CD8-positive, alpha-beta memory T cell (primary cell): ENCODE measurements at regions not wholly inside any gene's neighbourhood (a gene's known extent, or its start where the extent isn't known, plus 50 kb on each side); places are given as distances from the start of the nearest gene placed in this dataset.

Experiments used
- CTCF ChIA-PET: fragments of 350-600 bp; sonication (Branson Sonifier 250); formaldehyde crosslinking; loops from one replicate; lab custom pipeline; 2021; ENCODE audit warnings: antibody characterized with exemption; lab: Charles Lee
- POLR2A ChIA-PET: fragments of 350-600 bp; sonication (Branson Sonifier 250); formaldehyde crosslinking; loops from one replicate; lab custom pipeline; 2021; ENCODE audit warnings: antibody characterized with exemption; lab: Charles Lee
- DNase-seq, 5 donors: peaks; one replicate each; pipeline versions ENCODE4 v3.0.0 to v3.0.0-alpha.2; 2020 to 2022; ENCODE audit warnings: mixed read lengths in 1 of 5
- H3K27ac ChIP-seq: one replicate; pipeline ENCODE4 v1.7.0; 2013; ENCODE audit warnings: low read depth, mild to moderate bottlenecking, low read length, moderate library complexity
- H3K27me3 ChIP-seq: 2 replicates; pipeline ENCODE4 v1.7.0; 2013; ENCODE audit warnings: low read length, mild to moderate bottlenecking; ENCODE audit not compliant: insufficient read depth, poor library complexity, severe bottlenecking
- H3K36me3 ChIP-seq: 2 replicates; pipeline ENCODE4 v1.7.0; 2013; ENCODE audit warnings: mild to moderate bottlenecking, low read length, moderate library complexity; ENCODE audit not compliant: insufficient read depth
- H3K4me1 ChIP-seq: 2 replicates; pipeline ENCODE4 v1.7.0; 2013; ENCODE audit warnings: mild to moderate bottlenecking, low read length, moderate library complexity; ENCODE audit not compliant: insufficient read depth
- H3K4me3 ChIP-seq: 2 replicates; pipeline ENCODE4 v1.7.0; 2013; ENCODE audit warnings: mild to moderate bottlenecking, low read length
- H3K9me3 ChIP-seq: 2 replicates; pipeline ENCODE4 v1.7.0; 2013; ENCODE audit warnings: mild to moderate bottlenecking, low read length
- H3K27ac Mint-ChIP-seq, 8 donors: one replicate each; pipeline ENCODE4 v1.8.0; 2020 to 2021; ENCODE audit warnings: mixed read lengths in 8 of 8, mild to moderate bottlenecking in 6 of 8, inconsistent platforms in 3 of 8, moderate library complexity in 3 of 8
- H3K27me3 Mint-ChIP-seq, 2 donors: one replicate each; pipeline ENCODE4 v1.8.0; 2020 to 2021; ENCODE audit warnings: mixed read lengths in 2 of 2, mild to moderate bottlenecking in 1 of 2, moderate library complexity in 1 of 2
- H3K36me3 Mint-ChIP-seq, 3 donors: one replicate each; pipeline ENCODE4 v1.8.0; 2020 to 2021; ENCODE audit warnings: mixed read lengths in 3 of 3, inconsistent platforms in 1 of 3, mild to moderate bottlenecking in 1 of 3
- H3K4me1 Mint-ChIP-seq, 3 donors: one replicate each; pipeline ENCODE4 v1.8.0; 2020 to 2021; ENCODE audit warnings: mixed read lengths in 3 of 3, inconsistent platforms in 1 of 3, mild to moderate bottlenecking in 1 of 3
- H3K4me3 Mint-ChIP-seq, 7 donors: one replicate each; pipeline ENCODE4 v1.8.0; 2020 to 2021; ENCODE audit warnings: mixed read lengths in 7 of 7, mild to moderate bottlenecking in 6 of 7, moderate library complexity in 4 of 7, inconsistent platforms in 2 of 7
- H3K9me3 Mint-ChIP-seq, 5 donors: one replicate each; pipeline ENCODE4 v1.8.0; 2020 to 2022; ENCODE audit warnings: mixed read lengths in 5 of 5, mild to moderate bottlenecking in 3 of 5, moderate library complexity in 2 of 5, inconsistent platforms in 1 of 5

DNA sequence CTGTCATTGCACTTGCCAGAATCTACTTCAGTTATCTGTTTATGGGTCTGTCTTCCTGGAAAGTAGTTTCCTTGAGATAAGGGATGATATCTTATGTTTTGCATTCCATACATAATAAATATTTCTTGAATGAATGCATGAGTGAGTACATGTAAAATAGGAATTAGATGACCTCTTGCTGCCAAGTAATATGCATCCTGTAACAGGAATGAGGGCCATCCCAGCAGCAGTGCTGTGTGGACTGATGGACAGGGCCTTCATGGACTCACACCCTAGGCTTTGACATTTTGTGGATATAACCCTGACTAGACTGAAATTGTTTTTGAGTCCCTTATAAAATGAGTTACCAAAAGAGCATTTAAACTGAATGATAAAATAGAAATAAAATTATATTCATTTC is 77.2 kb upstream of the NEIL3 start:
- no peaks in the 10 kb centered on the region for H3K27me3 ChIP-seq
- Mint-ChIP-seq H3K4me1 (peaks cover 14% of the 10 kb centered on the region in 3 donors), H3K27me3 (no peaks in the 10 kb centered on the region), H3K9me3 (peaks cover 0 to 2% (median 0%) of the 10 kb centered on the region in 5 donors), H3K27ac (no peak overlapping the region), H3K4me3 (no peak overlapping the region), H3K36me3 (no peaks in the 10 kb centered on the region)
- POLR2A ChIA-PET, result no interaction called here
- peaks cover 5% of the 10 kb centered on the region for H3K4me1 ChIP-seq
- H3K36me3 ChIP-seq, result no peaks in the 10 kb centered on the region
- no peak overlapping the region for H3K27ac ChIP-seq
- CTCF ChIA-PET, result no interaction called here
- H3K9me3 ChIP-seq, result no peaks in the 10 kb centered on the region
- DNase-seq, result no peak
- no peak overlapping the region for H3K4me3 ChIP-seq

DNA sequence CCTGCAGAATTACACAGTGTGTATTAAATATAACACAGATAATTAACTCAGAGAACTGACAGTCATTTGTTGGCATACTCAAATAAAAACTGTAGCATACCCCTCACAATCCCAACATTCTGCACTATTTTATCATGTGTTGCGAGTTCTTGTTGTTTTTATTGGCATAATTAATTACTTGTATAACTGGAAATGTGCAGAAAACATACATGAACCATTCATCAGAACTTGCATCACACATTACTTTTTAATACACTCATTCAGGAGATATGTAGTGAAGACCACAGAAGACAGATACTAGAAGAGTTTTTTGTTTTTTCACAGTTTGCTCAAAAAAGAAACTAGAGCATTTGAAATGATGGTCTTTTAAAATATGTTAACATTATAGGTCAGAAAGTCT is 74.6 kb upstream of the NEIL3 start:
- Histone ChIP-seq H3K9me3 (no peaks in the 10 kb centered on the region), H3K27ac (no peak overlapping the region), H3K4me3 (no peak overlapping the region), H3K27me3 (no peaks in the 10 kb centered on the region), H3K4me1 (no peaks in the 10 kb centered on the region), H3K36me3 (no peaks in the 10 kb centered on the region)
- ChIA-PET CTCF (no interaction called here), POLR2A (no interaction called here)
- H3K9me3 Mint-ChIP-seq, result peaks cover 0 to 2% (median 0%) of the 10 kb centered on the region in 5 donors
- no peak for DNase-seq
- H3K4me1 Mint-ChIP-seq, result peaks cover 0 to 2% (median 0%) of the 10 kb centered on the region in 3 donors
- no peak overlapping the region for H3K4me3 Mint-ChIP-seq
- no peaks in the 10 kb centered on the region for H3K36me3 Mint-ChIP-seq
- H3K27ac Mint-ChIP-seq, result no peak overlapping the region
- no peaks in the 10 kb centered on the region for H3K27me3 Mint-ChIP-seq

DNA sequence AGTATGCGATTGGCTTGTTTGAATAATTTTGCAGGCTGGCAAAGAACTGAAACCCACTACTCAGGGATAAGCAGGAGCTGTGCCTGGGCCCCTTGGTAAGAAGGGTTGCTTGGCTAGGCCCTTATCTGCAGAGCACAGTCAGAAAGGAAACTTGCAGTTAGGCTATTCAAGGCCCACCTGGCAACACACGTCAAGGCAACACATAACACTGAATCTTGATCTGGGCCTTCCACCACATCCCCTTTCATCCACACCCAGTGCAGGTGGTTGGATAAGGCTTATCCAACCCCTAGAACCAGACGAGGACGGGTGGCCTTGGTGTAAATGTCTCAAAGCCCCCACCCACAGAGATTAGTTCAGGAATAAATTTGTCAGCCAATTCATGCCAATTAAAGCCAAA is 72.8 kb upstream of the NEIL3 start:
- Histone ChIP-seq H3K4me1 (no peaks in the 10 kb centered on the region), H3K9me3 (no peaks in the 10 kb centered on the region), H3K4me3 (no peak overlapping the region), H3K27me3 (no peaks in the 10 kb centered on the region), H3K36me3 (no peaks in the 10 kb centered on the region), H3K27ac (no peak overlapping the region)
- ChIA-PET POLR2A (no interaction called here), CTCF (no interaction called here)
- Mint-ChIP-seq H3K36me3 (no peaks in the 10 kb centered on the region), H3K4me3 (no peak overlapping the region), H3K9me3 (no peaks in the 10 kb centered on the region), H3K27ac (no peak overlapping the region), H3K27me3 (peaks cover 0 to 4% of the 10 kb centered on the region in 2 donors), H3K4me1 (no peaks in the 10 kb centered on the region)
- no peak for DNase-seq

DNA sequence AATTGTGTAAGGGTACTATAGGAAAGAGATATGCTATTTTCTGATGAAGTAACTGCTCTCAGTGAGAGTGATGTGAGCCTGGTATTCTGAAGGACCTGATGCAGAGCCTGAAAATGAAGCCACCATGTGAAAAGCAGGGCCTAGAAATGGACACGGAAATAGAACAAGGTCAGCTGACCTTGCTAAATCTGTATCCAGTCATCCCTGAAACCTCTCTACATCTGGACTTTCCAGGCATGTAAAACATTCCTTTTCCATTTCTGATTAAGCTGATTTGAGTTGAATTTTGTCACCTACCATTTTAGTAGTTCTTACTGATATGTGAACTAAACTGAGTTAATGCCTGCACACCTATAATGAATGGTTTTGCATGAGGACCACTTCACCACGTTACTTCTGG is 72.4 kb upstream of the NEIL3 start:
- Mint-ChIP-seq H3K4me1 (no peaks in the 10 kb centered on the region), H3K9me3 (no peaks in the 10 kb centered on the region), H3K27ac (no peak overlapping the region), H3K27me3 (peaks cover 0 to 4% of the 10 kb centered on the region in 2 donors), H3K4me3 (no peak overlapping the region), H3K36me3 (no peaks in the 10 kb centered on the region)
- H3K4me1 ChIP-seq, result no peaks in the 10 kb centered on the region
- no peaks in the 10 kb centered on the region for H3K27me3 ChIP-seq
- POLR2A ChIA-PET, result no interaction called here
- H3K4me3 ChIP-seq, result no peak overlapping the region
- no peaks in the 10 kb centered on the region for H3K36me3 ChIP-seq
- DNase-seq, result no peak
- H3K27ac ChIP-seq, result no peak overlapping the region
- CTCF ChIA-PET, result no interaction called here
- H3K9me3 ChIP-seq, result no peaks in the 10 kb centered on the region

- H3K36me3 ChIP-seq, result no peaks in the 10 kb centered on the region
- no peaks in the 10 kb centered on the region for H3K9me3 ChIP-seq
- H3K4me1 Mint-ChIP-seq, result no peaks in the 10 kb centered on the region
- no peak overlapping the region for H3K4me3 ChIP-seq
- DNase-seq, result no peak
- H3K27ac Mint-ChIP-seq, result no peak overlapping the region
- H3K27ac ChIP-seq, result no peak overlapping the region
- POLR2A ChIA-PET, result no interaction called here
- no peaks in the 10 kb centered on the region for H3K9me3 Mint-ChIP-seq
- peaks cover 0 to 6% of the 10 kb centered on the region in 2 donors for H3K27me3 Mint-ChIP-seq
- no peak overlapping the region for H3K4me3 Mint-ChIP-seq
- H3K36me3 Mint-ChIP-seq, result no peaks in the 10 kb centered on the region
- H3K27me3 ChIP-seq, result no peaks in the 10 kb centered on the region
- H3K4me1 ChIP-seq, result no peaks in the 10 kb centered on the region
- CTCF ChIA-PET, result interaction anchor here (2.1 kb wide), 1 partner anchor 11 kb away, joined by 6 read pairs; no protein-coding TSS in a partner anchor
Measured at GRCh38 chr4:177239477-177239876, 70.2 kb upstream of the NEIL3 start.

DNA sequence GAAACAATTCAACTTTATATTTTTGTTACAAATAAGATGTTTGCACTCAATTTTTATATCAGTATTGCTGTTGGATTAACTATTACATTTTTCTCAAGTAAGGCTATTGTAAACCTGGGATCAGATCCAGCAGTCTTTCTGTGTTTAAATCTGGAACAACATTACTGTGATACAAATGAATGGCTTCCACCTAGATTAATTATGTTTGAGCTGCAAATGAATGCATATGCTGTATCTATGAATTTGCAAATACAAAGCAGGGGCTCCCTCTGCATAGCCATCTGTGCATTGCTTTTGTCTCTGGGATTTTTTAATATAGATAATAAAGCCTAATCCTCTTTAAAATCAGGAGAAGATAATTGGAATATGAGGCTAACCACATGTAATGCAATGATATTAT is 69.8 kb upstream of the NEIL3 start:
- POLR2A ChIA-PET, result no interaction called here

DNA sequence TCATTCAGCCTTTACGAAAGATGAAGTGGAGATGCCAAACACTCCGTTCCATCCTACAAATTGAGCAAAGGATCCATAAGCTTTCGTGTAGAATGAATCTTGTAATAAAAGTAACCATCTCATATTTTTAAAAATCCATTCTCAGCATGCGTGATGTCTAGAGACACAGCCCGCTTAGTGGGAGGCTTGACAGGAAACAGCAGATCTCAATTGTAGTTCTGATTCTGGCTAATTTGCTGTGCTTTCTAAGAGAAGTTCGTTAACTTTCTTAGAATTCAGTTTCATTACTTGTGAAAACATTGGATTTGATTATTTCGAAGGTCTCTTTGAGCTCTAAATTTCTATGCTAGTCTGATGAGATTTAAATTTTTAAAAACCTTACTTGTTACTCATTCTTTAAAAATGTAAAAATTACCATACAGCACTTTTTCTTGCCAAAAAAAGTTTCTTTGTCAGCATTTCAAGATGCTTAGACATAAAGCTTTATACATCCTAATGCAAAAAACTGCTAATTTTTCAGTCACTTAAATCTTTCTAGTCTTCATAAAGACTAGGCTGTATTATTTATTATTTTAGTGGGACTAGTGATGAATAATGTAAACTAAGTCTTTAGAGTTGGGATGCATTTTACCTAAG is 66.9 kb upstream of the NEIL3 start:
- Histone ChIP-seq H3K36me3 (no peaks in the 10 kb centered on the region), H3K9me3 (no peaks in the 10 kb centered on the region), H3K4me3 (no peak overlapping the region), H3K4me1 (no peaks in the 10 kb centered on the region), H3K27ac (no peak overlapping the region), H3K27me3 (no peaks in the 10 kb centered on the region)
- Mint-ChIP-seq H3K4me1 (no peaks in the 10 kb centered on the region), H3K27ac (no peak overlapping the region), H3K36me3 (no peaks in the 10 kb centered on the region), H3K27me3 (peaks cover 0 to 11% of the 10 kb centered on the region in 2 donors), H3K9me3 (no peaks in the 10 kb centered on the region), H3K4me3 (no peak overlapping the region)
- no peak for DNase-seq
- CTCF ChIA-PET, result no interaction called here
- POLR2A ChIA-PET, result no interaction called here

More for the DNA sequence above, 69.8 kb upstream of the NEIL3 start:
- Histone ChIP-seq H3K9me3 (no peaks in the 10 kb centered on the region), H3K27me3 (no peaks in the 10 kb centered on the region), H3K27ac (no peak overlapping the region), H3K36me3 (no peaks in the 10 kb centered on the region), H3K4me1 (no peaks in the 10 kb centered on the region), H3K4me3 (no peak overlapping the region)
- DNase-seq, result no peak
- CTCF ChIA-PET, result interaction anchor here (2.1 kb wide), 1 partner anchor 11 kb away, joined by 6 read pairs; no protein-coding TSS in a partner anchor
- Mint-ChIP-seq H3K4me1 (no peaks in the 10 kb centered on the region), H3K36me3 (no peaks in the 10 kb centered on the region), H3K27ac (no peak overlapping the region), H3K4me3 (no peak overlapping the region), H3K27me3 (peaks cover 0 to 6% of the 10 kb centered on the region in 2 donors), H3K9me3 (no peaks in the 10 kb centered on the region)

GRCh38 chr4:177246641-177247584 is 62.8 kb upstream of the NEIL3 start:
- peaks cover 6% of the 10 kb centered on the region for H3K4me1 ChIP-seq
- H3K27ac ChIP-seq, result no peak overlapping the region
- no peaks in the 10 kb centered on the region for H3K9me3 ChIP-seq
- no peak overlapping the region for H3K4me3 ChIP-seq
- H3K4me1 Mint-ChIP-seq, result peaks cover 8 to 15% (median 12%) of the 10 kb centered on the region in 3 donors
- H3K36me3 Mint-ChIP-seq, result no peaks in the 10 kb centered on the region
- ChIA-PET POLR2A (no interaction called here), CTCF (no interaction called here)
- no peak overlapping the region for H3K27ac Mint-ChIP-seq
- DNase-seq, result no peak
- H3K27me3 ChIP-seq, result no peaks in the 10 kb centered on the region
- H3K27me3 Mint-ChIP-seq, result peaks cover 6 to 22% of the 10 kb centered on the region in 2 donors
- H3K9me3 Mint-ChIP-seq, result no peaks in the 10 kb centered on the region
- H3K4me3 Mint-ChIP-seq, result no peak overlapping the region
- no peaks in the 10 kb centered on the region for H3K36me3 ChIP-seq
